A549 (cell line): ENCODE measurements at regions not wholly inside any gene's neighbourhood (a gene's known extent, or its start where the extent isn't known, plus 50 kb on each side); places are given as distances from the start of the nearest gene placed in this dataset.

Experiments
- CBX2 ChIP-seq: fragments of 200-600 bp; sonication (generic); IDR thresholded peaks from 2 replicates; pipeline ENCODE4 v1.6.1; 2016; ENCODE audit warnings: low read depth, mild to moderate bottlenecking, borderline replicate concordance
- CHD2 ChIP-seq: fragments of 150-350 bp; IDR thresholded peaks from 2 replicates; pipeline ENCODE4 v1.6.1; 2014; ENCODE audit warnings: low read length; ENCODE audit not compliant: partially characterized antibody
- EP300 ChIP-seq, 2 experiments: fragments of >200 bp; sonication (Bioruptor Twin); formaldehyde crosslinking; IDR thresholded peaks; 2 replicates in 1 of 2; 3 replicates in 1 of 2; pipeline ENCODE4 v1.6.1; 2016 to 2017
- HEYL ChIP-seq: fragments of 250-450 bp; sonication (Bioruptor Pico); IDR thresholded peaks from 2 replicates; pipeline ENCODE4 v1.8.0; 2021; ENCODE audit warnings: mild to moderate bottlenecking, moderate library complexity
- MYC ChIP-seq: IDR thresholded peaks from 2 replicates; pipeline ENCODE4 v1.6.1; 2012; ENCODE audit warnings: mild to moderate bottlenecking, inconsistent platforms, low read length, improper control_type of control experiment, borderline replicate concordance
- PHF8 ChIP-seq: fragments of 200-600 bp; sonication (generic); IDR thresholded peaks from 2 replicates; pipeline ENCODE4 v1.6.1; 2016; ENCODE audit warnings: low read depth, mild to moderate bottlenecking, antibody characterized with exemption, moderate library complexity, borderline replicate concordance
- RAD21 ChIP-seq, 2 experiments: fragments of >200 bp in 1 of 2; sonication (Bioruptor Twin) in 1 of 2; formaldehyde crosslinking in 1 of 2; IDR thresholded peaks in 1 of 2; conservative IDR thresholded peaks in 1 of 2; 2 replicates in 1 of 2; 3 replicates in 1 of 2; pipeline ENCODE4 v1.6.1; 2012 to 2018; ENCODE audit warnings: inconsistent platforms in 1 of 2
- RFX5 ChIP-seq: fragments of 450-650 bp; IDR thresholded peaks from 2 replicates; pipeline ENCODE4 v1.7.1; 2014; ENCODE audit warnings: antibody characterized with exemption, mild to moderate bottlenecking, moderate library complexity
- TF ChIP-seq, protein P1 (sequence below): fragments of >200 bp; sonication (Bioruptor Twin); formaldehyde crosslinking; IDR thresholded peaks from 3 replicates; pipeline ENCODE4 v1.5.1; 2016

DNA sequence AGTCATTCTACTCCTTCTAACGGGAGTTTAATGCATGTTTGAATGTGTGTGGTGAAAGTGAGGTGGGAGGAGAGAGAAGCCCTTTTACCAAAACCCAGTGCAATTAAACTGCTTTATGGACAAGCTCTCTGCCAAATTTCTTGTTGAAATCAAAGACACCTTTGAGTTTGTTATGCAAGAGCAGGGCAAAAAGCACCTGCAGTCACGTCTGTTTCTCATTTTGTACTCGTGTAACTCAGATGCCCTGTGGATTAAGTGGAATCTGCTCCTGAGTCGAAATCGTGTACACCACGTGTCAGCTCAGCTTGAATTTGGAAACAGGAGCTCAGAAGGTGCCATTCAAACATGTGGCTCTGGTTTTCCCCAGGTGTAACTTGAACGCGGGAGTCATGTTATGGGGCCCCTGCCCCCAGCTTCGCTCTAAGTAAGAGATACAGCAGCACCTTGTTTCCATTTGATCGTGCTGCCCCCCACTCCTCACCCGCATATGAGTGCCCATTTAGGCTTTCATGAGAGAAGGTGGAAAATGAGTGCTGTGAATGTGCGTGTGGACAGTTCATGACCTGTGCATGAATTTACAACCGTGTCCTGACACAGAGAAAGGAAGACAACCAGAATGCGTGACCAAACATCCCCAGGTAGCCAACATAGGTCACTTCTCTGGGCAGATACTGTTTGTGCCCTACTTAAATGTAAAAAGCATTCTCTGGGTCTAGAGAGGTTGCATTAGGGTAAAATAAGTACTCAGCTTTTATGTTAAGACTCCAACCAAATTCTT lies 347.0 kb upstream of the SLC30A5 start:
- TF ChIP-seq, protein P1, sequence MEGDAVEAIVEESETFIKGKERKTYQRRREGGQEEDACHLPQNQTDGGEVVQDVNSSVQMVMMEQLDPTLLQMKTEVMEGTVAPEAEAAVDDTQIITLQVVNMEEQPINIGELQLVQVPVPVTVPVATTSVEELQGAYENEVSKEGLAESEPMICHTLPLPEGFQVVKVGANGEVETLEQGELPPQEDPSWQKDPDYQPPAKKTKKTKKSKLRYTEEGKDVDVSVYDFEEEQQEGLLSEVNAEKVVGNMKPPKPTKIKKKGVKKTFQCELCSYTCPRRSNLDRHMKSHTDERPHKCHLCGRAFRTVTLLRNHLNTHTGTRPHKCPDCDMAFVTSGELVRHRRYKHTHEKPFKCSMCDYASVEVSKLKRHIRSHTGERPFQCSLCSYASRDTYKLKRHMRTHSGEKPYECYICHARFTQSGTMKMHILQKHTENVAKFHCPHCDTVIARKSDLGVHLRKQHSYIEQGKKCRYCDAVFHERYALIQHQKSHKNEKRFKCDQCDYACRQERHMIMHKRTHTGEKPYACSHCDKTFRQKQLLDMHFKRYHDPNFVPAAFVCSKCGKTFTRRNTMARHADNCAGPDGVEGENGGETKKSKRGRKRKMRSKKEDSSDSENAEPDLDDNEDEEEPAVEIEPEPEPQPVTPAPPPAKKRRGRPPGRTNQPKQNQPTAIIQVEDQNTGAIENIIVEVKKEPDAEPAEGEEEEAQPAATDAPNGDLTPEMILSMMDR: no peak
- TF ChIP-seq RAD21 (conservative IDR thresholded peaks at IDR 0.05 in 1 of 2, IDR thresholded peaks at IDR 0.05 in 1 of 2): no peak
- TF ChIP-seq PHF8: no peak
- no peak for TF ChIP-seq MYC
- TF ChIP-seq CHD2: no peak
- no peak for TF ChIP-seq RFX5
- TF ChIP-seq CBX2: no peak
- no peak for TF ChIP-seq EP300 (IDR thresholded peaks at IDR 0.05)
- no peak for TF ChIP-seq HEYL
